Stimulated activated CD8-positive, alpha-beta memory T cell treated with anti-CD3 and anti-CD28 coated beads, Interleukin-2, amount 100 ng/mL, for 48 hours (primary cell): ENCODE measurements at regions not wholly inside any gene's neighbourhood (a gene's known extent, or its start where the extent isn't known, plus 50 kb on each side); places are given as distances from the start of the nearest gene placed in this dataset.
A peak's percentile ranks its signal among the peaks of the same experiment; 100 is the strongest.

ENCODE experiments used
- DNase-seq, 2 donors: peaks; one replicate each; pipeline ENCODE4 v3.0.0-alpha.2; 2020; ENCODE audit warnings: low read depth in 2 of 2

DNA sequence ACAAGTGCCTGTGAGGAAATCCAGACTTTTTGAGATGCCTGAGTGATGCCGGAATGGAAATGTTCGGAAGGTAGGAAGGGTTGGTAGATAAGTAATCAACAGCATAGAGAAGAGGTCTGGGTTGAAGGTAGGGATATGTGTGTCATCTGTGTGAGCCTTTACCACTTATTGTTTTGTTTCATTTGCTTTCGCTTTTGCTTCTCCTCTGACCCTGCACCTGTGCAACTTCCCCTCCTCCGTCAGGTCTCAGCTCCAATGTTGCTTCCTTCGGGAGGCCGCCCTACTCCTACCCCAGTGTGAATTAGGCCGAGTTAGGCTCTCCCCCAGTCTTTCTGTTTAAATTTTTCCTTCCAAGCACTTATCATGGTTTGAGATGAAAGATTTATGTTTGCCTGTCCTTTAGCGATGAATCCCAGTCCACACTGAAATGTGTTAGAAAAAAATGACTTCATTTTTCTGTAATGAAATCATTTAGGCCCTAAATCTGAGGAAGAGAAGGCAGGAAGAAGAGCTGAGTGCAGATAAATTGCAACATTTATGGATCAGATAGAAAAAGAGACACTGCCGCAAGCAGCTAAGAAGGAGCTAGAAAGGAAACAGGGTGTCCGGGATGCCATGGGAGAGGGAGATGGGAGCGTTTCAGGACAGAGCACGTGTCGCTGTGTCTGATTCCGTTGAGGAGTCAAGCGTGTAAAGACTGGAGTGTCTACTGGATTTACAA, 139.6 kb upstream of the PELI1 start:
- DNase-seq = no peak

DNA sequence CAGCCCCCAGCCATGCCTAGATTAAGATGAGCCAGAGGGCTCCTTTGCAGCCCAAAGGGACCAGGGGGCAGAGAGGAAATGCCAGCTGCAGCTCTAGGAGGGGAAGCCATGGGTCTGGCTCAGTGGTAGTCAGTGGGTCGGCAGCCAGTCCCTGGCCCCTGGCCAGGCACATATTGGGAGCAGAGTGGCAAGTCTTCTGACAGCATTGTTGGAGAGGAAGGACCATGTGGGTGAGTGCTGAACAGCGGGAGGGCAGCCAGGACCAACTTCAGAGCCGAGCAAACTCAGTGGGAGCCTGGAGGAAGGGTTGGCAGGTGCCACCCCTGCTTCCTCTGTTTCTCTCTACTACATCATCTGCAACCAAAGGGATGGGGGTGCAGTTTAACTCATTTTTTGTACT, 140.5 kb upstream of the PELI1 start:
- DNase-seq = no peak

DNA sequence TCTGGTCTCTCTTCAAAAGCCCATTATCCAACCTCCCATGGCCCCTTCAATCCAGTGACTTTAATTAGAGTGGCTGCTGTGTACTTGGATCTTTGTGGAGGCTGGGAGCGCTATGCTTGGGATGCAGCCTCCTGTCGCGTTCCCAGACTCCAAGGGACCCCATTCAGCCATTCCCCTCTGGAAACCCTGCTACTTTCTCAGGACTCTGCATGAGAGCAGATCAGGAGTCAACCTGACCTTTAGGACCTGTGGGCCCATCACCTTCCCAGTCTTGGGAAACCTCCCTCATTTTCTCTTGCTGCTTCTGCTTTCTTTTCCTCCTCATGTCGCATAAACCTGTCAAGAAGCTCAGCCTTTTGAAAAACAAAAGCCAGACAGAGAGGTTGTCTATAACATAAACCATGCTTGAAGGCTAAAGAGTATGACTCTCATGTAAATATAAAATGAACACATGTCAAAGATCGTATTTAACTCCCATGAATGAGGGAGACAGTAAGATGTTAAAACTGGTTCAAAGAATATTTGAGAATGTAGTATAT, 143.1 kb upstream of the PELI1 start:
- no peak for DNase-seq

DNA sequence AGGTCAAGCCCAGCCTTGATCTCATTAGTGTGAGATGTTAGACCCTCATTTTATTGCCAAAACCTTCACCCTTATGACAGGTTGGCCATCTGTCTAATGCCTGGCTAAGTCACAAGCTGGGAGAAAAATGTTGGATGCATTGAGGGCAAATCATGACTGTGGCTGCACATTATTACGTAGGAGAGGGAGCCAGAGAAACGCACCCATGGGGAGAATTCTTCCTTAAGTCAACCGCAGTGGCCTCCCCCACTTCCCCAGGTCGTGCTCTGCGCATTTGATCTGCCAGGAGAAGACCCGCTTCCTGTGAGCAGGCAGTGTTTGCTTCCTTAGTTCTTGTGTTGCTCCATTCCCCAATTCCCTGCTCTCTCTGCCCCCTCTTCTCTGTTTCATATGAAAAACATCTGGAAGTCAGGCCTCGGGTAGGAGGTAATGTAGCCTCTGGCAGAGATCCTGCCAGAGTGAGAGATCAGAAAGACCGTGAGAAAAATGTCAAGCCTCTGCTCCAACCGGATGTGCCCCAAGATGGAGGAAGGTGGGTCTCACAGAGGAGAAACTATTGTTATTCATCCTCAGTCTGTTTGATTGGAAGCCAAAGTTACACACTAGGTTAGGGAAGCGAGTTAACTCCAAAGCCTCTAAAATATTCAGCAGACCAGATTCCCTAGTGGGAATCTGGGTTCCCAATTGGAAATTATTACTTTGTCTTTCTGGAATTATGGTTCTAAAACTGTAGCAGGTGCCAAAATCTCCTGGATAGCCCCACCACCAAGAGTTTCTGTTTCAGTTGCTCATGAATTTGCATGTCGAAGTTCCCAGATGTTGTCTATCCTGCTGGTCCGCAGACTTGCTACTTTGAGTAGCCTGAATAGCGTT, 144.3 kb upstream of the PELI1 start:
- no peak for DNase-seq

DNA sequence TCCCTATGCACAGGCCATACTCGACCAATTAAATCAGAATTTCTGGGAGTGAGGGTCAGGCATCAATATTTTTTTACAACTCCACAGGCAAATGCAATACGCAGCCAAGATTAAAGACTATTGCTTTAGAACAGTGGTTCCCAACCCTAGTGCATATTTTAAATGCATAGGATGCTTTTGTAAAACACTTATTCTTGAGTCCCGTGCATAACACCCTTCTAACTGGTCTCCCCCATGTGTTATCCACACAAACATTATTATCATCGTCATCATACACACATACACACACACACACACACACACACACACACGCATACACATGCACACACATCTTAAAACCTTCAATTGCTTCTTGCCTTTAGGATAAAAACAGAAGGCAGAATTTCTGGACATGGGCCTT, 145.0 kb upstream of the PELI1 start:
- no peak for DNase-seq

DNA sequence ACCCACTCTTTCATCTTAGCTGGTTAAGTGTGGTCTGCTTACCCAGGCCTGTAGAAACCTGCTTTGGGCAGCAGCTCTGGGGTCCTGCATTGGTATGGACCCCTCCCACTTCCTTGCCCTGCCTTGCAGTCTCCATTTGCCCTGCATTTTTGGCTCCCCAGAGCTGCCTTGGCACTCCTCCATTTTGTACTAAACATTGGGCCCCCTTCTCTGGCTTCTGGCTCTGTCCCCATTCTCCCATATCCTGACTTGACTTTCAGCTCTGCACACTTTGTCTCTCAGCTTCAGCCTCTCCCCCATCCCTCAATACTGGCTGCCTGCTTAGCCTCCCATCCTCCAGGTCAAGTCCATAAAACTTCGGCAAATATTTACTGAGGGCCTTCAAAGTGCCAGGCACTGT, 145.5 kb upstream of the PELI1 start:
- DNase-seq = no peak

DNA sequence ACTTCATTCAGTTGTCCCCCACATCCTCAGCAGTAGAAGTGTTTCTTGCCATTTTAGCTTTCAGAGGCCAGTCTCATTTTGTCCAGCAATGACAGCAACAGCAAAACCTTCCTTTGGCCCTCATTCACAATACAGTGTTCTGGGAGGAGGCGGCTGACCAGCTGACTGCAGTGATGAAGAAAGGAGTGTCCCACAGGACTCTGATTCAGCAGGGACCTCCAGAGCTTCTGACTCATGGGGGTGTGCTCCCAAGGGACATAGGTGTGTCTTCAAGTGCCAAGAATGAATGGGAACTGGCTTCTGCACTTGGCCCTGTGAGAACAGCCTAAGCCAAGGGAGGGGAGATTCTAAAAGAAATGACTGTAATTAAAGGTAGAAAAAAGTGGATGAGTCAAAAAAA, 147.0 kb upstream of the PELI1 start:
- DNase-seq = no peak

DNA sequence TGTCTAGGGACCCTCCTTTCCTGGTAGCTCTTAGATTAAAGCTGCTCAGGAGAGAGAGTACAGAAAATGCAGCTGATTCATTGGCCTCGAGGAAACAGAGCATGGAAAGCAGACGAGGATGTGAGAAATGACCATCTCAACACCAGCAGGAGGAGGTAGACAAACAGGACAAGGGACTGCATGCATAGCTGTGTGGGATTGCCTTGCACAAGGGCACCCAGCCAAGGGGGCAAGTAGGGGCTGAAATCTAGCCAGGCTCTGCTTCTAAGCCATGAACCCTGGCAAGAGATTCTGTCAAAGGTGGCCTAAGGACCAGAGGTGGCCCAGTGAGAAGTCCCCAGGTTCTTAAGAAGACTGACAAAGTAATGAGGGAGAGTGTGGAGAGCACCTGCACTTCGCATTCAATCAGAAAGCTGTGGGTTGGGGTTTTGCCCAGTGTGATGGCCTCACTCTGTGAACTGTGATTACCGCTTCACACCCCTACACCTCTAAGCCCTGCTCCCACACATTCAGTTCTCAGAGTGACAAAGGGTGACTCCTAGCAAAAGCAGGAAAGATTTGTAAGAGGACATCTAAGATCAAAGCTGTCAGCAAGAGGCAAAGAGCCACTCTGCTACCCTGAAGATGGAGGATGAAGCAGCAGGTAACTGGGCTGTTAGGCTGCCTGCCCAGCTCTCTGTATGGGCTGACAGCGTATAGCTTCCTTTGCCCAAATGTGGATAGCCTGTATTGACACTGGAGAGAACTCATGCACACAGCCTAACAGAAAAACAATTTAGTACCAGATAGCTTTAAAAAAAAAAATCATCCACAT, 151.3 kb upstream of the PELI1 start:
- peak; percentile 7 to 38 for DNase-seq

DNA sequence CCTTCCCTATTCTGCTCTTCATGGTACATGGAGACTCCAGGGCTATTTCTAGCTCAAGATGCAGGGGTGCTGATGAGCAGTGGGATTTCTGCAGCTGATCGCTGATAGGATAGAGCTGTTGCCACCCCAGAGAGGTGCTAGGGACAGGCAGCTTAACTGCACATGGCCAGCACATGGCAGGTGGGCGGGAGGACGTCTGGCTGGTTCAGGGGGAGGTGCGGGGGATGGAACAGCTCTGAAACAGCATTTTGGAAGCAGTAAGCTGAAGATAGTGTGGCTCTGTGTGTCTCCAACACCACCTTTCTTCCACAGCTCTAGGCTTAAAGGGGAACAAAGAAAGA, 151.9 kb upstream of the PELI1 start:
- no peak for DNase-seq

DNA sequence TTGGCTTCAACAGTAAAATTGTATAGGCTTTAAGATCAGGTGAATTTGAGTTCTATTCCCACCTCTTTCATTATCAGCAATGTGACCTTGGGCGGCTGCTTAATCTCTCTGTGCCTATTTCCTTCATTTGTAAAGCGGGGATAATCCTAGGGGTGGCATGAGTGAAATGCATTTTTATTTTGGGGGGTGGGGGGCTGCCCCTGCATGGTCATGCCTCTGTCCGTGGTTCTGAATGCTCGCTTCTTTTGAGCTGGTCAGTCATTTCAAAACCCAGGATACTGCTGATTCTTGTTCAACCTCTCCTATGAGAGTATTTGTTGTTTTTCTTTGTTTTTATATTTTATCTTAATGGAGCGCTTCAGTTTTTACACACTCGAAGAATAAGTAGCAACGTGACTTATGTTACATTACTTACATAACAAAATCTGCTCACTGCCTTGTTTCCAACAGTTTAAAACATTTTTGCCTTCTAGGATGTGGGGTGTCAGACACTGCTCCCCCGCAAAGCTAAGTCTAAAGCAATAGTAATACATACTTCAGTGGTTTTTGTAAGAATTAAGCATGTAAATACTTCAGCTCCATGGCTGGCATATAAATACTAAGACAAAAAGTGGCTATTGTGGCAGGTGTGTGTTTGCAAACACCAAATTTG, 152.6 kb upstream of the PELI1 start:
- DNase-seq = no peak

DNA sequence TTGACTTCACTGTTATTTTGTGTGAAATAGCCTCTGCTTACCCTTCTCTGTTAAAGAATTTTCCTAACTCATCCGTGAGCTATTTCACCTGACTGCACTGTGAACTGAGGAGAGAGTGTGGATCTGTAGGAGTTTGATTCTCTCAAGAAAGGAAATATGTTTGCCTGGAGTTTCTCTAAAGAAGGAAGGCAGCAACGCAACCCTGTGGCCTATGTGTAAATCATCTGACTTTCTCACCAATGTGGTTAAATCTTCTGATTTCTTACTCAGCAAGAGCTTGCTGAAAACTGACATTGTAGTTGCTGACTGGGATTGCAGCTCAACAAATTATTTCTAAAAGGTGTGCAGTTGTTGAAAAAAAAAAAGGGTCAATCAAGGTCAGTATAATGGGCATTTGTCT, 153.9 kb upstream of the PELI1 start:
- no peak for DNase-seq

DNA sequence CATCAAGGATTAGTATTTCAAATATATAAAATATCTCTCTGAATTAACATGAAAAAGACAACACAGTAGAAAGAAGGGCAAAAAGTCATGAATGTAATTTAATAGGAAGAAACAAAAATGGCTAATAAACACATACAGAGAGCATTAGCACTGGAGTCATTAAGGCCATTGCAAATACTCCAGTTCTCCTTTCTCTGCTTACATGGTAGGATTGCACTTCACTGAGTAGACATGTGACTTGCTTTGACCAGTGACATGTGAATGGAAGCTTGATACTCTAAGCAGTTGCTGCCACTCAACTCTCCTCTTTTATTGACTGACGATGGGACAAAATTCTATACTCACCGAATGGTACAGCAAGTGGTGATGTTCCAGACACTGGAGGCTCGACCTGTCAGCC, 153.9 kb upstream of the LGALSL start:
- DNase-seq = no peak

DNA sequence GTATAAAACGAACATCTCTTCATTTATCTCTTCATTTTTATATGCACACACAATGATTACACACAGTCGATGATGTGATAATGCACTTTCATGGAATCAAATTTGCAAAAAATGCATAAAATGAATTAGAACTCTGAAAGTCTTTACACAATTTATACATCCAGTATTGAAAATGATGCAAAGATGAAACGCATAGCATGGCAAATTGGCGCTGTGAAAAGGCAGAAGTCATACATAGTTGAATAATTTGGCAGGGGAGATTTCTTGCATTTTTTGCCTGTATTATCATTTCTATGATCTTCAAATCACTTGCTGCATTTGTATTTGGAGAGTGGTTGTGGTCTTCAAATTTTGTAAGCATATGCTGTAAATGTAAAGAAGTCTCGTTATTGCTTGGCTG, 150.7 kb upstream of the LGALSL start:
- DNase-seq = no peak

DNA sequence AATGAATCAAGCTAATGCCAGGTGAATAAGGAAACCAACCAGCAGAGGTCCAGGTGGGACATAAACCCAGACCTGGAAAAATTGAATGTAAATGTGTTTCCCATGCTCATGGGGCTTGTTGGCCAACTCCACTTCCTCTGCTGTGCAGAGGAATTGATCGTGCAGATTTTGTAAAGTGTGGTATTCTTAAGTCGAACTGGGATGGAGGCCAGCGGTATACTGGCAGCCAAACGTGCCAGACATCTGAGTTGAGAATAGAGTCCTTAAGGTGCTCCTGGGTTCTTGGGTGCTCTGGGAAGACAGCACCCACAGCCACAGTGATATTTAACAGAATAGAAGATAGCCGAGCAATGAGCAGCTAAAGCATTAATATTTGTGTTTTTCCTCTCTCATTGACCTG, 146.5 kb upstream of the LGALSL start:
- no peak for DNase-seq

DNA sequence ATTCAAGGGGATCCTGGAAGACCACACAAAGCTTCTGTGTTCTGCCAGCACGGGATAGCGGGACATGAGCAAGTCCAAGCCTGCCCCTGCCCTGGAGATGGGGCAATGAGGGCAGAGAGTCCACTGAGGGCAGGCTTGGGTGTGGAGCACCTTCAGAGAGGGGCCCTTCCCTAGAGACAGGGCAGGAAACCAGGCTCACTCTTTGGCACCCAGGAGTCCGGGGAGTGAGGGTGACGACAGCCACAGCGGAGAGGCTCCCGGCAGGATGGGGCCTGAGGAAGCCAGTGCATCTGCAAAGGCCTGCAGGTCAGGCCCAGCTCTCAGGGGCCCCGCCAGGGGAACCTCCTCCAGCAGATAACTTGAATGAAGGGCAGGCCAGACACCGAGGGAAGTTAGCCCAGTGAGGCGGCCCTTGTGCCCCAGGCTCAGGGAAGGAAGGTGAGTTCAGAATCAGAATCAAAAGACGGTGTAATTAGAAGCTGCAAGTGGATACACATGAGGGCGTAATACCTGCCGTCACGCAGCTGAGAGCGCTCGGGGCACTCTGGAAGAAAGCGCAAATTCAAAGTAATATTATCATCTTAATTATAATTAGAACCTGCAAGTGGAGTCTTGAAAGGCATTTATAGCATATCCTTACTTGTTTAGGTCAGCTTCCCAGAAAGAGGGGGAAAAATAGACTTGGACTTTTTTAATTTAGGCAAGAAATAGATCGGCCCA, 142.6 kb upstream of the LGALSL start:
- DNase-seq = no peak

DNA sequence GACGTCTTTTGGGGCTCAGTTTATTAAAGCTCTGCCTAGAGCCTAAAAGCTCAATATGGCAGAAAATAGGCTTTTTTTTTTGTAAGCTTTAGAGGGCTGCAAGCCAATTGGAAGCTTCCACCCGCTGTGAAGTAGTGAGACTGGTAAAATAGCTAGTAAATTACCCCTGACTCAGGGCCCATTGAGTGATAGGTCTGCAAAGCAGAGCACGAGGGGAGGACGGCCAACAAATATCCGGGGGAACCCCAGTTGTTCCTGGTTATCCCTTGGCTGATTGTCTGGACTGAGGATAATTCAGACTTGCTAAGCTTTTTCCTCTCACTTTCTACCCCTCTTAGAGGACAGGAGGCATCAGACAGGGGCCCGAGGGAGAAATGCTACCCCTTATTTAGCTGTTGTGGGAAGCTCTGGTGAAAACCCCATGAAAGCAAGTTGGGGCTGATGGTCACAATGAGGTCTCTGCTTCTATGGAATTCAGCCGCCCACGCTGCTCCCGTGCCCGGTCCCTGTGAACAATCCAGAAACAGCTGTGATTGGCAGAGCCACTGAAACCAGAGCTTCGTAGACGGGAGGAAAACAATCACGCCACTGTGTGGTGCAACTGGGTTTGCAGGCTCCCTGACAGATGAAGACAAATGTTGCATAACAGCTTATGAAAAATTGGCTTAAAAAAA, 141.9 kb upstream of the LGALSL start:
- DNase-seq = no peak

DNA sequence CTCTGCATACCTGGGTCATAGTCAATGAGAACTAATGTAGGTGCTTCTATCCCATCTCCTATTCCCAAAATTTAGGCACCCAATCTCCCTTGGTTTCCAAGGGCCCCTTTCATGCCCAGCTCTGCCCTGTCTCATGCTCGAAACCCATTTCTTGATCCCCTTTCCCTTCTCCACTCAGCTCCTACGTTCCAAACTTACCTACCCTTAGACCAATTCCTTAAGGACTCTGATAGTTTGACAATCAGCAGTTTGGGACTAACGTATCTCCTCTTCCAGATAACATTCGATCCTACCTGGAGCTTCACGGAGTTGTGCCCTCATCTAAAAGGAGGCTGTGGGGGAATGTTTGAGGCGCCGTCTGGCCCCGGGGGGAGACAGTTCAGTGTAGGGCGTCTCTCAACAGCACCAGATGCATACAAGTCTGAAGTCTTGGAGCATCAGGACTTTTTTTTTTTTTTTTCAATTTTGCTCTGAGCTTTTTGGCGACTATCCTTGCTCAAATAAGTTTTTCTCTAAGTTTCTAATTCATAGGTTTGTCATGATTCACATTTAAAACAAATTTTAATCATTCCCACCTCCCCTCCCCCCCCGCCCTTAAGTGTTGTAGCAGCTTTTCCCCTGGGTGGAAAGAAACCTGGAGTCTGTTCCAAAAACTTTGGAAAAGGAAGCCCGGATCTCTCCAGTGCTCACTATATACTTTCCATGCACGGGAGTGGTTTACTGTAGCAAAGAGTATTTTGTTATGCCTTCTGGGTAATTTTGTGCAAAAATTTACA, 141.2 kb upstream of the LGALSL start:
- DNase-seq = no peak

DNA sequence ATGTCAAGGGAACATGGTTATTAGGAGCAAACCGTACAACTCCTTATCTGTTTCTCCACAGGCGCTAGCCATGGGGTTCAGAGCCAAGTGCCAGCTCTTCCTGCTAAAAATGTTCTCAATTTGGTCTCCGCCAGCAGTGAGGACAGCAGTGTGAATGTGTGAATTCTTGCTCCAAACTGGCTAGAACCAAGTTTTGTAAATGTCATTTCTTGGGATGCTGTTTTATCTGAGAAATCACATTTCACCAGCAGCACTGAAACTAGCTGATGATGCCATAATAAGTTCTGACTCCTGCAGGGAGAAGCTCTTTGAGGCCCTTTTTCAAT, 140.6 kb upstream of the LGALSL start:
- DNase-seq = no peak

DNA sequence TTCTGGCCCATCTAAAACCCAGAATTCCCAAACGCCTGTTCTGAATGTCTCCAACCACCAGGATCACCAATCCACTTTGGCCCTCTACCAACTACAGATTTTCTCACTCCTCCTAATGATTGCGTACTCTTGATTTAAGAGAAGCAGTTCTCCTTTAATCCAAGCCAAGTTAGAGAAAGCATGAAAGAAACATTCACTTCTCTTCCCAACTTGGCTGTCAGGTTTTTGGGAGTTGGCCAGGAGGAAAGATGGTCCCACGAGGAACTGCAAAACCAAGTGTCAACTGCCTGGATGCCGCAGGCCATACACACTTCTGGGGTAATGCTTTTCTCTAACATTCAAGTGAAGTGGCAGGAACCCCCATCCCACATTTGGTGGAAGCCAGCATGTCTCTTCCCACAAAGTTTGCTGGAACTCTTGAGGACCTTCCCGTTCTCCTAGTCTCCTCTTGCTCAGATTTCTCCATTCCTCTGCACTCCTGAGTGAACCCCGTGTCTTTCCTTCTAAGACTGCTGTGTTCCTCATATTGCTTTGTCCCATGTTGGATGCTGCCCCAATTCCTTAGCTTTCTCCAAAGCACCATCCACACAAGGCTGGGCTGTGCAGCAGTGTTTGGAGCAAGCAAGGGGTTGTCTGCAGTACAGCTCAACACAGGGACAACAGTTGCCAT, 138.5 kb upstream of the LGALSL start:
- DNase-seq = no peak
